GM21529 (cell line): ENCODE measurements at regions not wholly inside any gene's neighbourhood (a gene's known extent, or its start where the extent isn't known, plus 50 kb on each side); places are given as distances from the start of the nearest gene placed in this dataset.

Experiments used
- ATAC-seq: cut with Tn5 transposase; IDR thresholded peaks from one replicate; pipeline ENCODE4 v1.9.1; 2021; ENCODE audit not compliant: unreplicated experiment

DNA sequence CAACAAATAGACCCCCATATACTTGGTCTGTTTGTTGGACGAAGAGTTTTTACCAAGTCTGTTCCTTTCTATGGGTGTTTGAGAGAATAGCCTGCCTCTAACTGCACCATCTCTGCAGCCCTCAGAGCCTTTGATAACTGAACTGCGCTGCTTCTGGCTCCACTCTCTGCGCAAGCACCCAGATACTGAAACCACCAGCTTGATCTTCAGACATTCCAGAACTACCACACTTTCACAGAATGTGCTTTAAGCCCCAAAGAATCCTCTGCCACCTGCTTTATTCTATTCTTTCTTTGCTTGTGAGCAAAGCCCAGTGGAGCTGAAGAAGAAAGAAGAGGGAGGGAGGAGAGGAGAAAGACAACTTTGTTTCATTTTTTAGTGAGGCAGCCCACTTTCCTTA is 380.7 kb downstream of the BCL11A start:
- no peak for ATAC-seq

DNA sequence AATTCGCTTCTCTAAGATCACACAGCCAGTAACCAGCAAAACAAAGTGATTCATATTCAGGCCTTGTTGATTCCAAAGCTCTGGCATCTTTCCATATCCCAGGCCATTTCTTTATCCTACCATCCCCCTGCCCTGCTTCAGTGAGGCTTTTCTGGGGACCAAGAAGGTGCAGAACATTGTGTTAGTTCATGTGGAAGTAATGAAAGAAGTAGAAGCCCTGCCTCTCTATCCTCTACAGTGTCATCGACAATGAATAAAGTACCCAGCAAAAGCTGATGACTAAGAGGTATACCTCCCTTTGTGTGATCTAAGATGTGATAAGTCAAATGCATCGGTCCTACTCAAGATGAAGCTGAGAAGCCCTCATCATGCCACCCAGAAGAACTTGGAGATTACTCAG is 383.2 kb downstream of the BCL11A start:
- no peak for ATAC-seq

DNA sequence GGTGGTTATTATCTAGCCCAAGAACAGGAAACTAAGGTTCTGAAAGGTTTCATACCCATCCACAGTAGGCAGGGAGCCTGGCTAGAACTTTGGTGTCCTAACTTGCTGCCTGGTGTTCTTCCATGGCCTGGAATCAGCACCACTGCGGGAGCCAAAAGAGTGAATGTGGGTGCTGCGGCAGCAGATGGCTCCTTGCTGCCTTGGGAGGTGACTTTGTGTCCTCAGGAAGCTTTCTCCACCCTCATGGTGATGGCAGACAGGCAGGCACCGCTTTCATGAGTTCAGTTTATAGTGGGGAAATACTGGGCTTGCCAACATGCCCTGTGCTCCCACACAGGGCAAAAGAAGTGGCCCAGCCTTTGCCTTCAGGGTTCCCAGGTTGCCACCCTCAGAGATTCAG is 385.2 kb downstream of the BCL11A start:
- ATAC-seq: no peak

DNA sequence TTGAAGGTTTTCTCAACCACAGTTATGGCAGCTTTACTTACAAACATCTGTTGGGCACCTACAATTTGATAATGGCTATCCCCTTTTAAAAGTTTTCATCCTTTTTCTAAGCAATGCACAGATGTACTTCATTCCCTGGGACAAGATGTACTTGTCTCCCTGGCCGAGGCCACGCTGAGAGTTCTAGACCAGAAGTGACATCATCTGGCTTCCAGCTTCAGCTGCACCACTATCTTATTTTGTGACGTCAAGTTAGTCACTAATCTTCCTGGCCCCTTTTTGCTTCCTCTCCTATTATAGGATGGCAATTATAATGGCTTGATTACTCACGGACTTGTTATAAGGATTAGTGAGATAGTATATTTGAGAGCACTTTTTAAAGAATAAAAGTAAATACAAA is 386.4 kb downstream of the BCL11A start:
- ATAC-seq: no peak

DNA sequence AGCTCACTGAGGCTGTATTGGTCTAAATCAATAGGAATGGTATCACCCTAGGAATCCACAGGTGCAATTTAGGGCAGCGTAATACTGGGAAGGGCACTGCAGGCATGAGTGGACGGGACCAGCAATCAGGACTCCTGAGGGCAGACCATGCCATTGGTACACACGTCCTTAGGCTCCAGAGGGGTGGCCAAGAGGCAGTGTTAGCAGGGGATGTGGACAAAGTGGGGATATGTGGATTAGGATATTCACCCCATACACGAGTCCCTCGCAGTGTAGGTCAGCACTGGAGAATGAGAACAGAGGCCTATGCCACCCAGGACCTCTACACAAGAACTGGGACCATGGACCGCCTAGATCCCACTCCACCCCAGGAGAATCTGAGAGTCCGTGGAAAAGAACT is 389.8 kb downstream of the BCL11A start:
- ATAC-seq: no peak

DNA sequence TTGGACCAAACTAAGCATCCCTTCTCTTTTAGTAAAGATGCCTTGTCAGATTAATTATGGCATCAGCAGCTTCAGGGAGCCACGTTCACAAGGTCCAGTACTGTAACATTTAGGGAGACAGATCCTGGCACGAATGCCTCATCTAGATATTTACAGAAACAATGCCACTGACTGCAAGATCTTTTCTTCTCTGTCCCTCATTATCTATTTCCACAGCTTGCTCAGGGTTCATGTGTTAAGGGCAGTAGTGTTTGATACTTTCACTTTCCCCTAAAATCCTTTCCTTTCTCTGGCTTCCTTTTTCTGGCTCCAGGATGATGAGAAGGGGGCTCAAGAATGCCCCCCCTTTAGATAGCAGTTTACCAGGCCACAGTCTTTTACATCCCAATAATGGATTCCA is 393.9 kb downstream of the BCL11A start:
- no peak for ATAC-seq

DNA sequence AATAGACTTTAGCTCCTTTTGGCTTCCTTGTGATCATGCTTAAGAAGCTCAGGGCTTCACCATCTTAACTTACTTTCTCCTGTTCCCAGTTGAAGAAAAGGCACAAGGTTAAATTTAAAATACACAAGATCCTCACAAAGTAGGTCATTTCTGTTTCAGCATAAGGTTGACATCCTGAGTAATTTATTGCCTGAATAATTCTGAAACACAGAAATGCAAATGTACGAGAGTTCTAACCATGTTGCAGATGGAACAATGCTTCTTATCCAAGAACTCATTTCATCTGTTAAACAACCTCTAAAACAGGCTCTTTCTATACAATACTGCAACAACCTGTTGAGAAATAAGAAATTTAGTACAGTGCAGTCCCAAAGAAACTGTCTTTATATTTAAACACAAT is 395.2 kb downstream of the BCL11A start:
- peak; percentile 82 for ATAC-seq

DNA sequence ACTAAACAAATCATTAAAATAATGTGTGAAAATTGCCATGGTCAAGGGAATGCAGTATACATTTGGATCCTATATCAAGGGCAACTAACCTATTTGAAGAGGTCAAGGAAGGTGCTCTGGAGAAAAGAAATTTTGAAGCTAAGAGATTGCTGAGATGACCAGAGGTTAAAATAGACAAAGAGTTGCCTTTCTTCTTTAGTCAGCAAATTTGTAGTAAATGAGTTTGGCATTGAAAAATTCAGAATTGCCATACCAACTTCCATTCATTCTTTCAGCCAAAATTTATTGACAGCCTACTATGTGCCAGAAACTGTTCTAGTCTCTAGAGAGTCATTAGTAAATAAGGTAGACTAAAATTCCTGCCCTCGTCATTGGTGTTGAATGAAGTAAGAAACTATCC is 396.2 kb downstream of the BCL11A start:
- ATAC-seq: no peak

DNA sequence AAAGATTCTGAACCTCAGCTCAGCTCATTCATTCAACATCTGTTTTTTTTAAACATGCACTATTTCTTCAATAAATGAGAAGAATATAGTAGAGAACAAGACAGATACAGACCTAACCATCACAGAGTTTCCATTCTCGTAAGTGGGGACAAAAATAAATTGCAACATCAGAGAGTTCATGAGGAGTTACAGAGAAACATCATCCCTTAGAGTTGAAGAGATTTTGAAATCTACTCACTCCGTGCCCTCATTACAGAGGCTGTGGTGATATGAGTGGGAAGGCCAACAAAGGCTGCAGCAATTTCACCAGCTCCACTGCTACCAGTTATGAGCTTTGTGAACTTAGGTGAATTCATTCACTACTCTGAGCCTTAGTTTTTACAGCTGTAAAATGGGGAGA is 399.3 kb downstream of the BCL11A start:
- ATAC-seq: no peak

DNA sequence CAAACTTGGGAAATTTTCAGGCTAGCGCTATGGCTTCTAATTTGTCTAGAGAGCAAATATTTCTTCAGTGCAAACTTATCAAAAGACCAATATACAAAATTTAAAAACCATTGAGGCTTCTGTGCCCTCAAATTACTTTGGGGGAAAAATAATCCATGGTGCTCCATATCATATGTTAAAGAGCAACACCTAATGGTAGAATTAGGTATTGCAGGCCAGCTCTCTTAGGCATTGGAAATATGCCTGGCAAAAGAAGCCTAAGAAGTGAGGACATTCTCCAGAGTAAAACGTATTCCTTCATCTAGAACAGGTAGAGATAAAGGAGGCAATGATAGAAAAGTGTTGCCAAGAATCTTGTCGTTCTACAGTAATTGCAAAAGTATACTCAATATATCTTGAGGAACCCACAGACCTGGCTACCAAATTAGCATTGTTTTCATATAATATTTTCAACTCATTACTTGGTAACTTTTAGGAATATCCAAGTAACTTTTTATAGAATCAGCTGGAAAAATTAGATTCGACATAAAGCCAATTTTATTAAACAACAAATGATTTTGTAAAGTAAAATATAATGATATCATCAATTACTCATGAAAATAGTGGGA is 401.1 kb downstream of the BCL11A start:
- ATAC-seq: no peak

DNA sequence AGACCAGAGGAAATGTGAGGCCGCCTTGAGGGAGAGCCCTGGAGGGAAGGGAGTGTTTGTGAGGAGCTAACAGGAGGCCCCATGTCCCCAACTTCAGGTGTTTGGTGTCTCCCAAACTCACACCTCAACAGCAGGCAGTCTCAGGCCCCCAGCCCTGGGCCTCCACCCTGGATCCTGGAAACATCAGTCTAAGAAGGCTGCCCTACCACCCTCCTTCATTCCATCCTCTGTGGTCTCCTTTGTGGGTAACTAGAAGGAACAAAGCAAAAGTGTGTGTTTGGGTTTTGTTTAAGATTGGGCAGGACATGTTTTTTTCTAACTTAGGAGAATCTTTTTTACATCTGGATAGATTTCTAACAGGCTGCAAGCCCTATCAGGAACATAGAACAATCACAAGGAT is 404.3 kb downstream of the BCL11A start:
- peak; percentile 19 for ATAC-seq

DNA sequence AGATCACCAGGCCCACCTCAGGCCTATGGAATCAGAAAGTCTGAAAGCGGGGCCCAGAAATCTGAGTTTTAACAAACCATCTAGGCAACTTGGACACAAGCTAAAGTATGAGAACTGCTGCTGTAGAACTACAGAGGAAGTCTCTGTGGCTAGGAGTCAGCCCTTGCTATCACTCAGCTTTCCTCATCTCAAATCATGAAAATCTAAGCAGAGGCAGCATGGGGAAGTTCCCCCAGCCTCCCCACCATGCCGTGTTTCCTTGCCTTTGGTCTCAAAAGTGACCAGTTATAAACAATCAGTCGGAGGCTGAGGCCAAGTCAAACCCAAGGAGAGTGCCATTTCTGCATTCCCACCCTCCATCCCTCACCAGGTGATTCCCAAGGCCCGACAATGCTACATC is 404.7 kb downstream of the BCL11A start:
- ATAC-seq: peak; percentile 74

DNA sequence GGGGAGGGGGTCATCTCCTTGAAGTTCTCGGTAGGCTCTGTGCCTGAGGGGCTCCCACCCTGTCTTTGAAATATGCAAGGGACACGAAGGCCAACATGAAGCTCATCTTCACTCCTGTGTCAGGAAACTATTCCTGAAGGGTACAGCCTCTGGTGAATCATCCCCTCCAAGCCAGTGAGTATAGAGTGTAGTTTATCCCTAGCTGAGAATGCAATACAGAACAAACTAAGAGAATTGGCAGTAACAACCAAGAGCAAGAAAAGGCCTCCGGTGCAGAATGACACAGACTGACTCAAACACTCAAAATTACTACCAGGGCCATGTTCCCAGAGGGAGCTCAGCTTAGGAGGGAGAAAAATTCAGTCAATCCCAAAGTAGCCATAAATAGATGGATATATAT is 413.3 kb downstream of the BCL11A start:
- ATAC-seq: no peak

DNA sequence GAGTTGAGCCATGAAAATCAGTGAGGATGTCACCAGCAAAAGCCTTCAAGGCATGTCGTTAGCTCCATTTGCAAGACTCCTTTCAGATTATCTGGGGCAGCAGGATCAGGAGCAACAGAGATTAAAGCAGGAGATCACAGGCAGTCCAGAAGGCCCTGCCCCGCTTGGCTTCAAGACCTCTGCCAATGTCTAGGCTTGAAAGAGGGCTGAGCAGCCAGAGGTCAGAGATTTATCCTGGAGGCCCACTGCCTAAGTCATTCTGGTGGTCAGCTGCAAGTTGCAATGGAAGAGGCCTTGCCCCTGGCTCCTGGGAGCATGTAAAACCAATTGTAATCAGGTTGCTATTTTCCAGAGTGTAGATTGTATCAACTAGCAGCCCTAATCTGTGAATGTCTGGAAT is 416.5 kb downstream of the BCL11A start:
- ATAC-seq: no peak

DNA sequence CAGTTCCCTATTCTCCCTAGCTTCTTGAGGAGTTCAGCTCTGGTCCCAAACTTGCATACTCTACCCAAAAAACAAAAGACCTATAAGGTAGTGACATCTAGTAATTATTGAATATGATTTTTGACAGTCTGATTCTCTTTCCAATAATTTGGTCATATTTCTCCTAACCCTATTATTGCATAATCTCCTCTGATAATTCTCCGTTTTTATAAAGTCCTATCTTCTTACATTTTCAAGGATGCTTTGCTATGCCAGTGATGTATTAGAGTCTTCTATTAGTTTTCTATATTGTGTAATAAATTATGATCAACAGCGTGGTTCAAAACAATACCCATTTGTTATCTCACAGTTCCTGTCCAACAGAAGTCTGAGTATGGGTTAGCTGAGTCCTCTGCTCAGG is 426.3 kb downstream of the BCL11A start:
- ATAC-seq: no peak

DNA sequence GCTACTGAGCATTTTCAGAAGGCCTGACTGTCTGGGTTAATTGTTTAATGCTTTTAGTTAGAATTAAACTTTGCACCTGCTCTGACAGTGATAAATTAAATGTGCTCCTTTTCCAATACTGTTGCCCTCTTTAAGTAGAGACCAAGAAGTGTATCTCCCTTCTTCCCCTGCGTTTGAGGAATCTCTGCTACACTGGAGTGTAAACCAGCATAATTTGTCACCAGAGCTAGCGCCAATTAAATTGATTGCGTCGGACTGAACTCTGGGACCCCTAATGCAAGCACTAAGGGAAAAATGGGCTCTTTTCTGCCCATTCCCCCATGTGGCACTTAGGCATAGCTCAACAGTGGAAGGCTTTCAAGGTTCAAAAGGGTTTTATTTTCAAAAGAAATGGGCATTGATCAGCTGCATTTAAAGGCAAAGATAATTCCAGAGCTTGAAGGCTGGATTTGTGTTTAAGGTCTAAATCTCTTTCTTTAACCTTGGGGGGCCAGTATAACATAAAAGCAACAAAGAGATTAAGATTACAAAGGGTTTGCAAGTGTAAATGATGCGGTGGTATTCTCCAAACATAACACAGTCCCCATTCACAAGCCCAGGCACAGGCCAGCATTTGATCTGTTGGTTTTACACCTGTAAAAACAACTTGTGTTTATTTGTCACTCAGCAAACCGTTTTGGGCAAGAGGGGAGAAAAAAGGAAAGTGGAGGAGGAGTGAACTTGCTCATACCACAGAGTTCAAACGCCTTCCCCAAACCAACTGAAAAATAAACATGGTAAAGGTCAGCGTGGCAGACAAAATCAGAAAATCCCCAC is 427.6 kb downstream of the BCL11A start:
- ATAC-seq: no peak

DNA sequence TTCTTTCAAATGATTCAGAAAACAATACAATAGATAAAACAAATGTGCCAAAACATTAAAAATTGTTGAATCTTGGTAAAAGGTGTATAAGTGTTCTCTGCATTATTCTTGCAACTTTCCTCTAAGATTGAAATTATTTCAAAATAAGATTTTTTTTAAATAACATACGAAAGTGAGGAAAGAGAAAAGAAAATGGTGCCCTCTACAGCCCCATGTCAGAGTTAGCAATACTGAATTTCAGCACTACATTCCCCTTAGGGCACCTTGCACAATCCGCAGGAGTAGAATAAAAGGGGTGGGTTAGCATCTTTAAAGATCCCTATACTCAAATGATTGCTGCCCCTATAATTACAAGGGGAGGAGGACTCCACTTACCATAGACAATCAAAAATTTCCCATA is 433.7 kb downstream of the BCL11A start:
- ATAC-seq: no peak

DNA sequence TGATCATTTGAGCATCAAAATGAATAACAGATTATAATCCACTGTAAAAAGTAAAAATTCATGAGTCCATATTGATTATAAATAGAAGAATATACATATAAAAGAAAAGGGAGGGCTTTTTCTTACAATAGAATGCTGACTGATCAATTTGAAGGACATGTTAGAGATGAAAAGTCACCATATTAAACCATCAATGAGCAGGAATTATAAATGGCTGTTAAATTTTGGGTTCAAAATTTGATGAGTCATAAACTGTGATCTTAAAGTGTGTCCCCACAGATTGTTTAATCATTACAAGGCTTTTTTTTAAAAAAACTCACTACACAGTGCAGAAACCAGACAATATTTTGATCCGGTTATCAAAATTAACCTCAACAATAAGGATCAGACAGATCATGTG is 434.5 kb downstream of the BCL11A start:
- no peak for ATAC-seq

DNA sequence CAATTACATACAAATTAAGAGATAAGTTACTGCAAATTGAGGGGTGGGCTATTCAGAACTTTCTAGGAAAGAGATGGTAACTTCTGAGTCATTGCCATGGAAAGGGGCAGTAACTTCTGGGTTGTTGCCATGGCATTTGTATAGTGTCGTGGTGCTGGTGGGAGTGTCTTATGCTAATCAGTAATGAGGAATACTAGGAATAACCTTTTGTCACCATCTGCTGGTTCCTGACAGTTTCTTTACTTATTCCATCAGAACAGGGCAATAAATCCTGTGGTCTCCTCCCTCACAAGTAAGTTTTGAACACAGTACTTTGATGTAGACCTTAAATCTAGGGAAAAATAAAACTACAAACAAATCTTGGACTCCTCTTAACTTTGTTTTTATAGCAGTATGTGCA is 435.4 kb downstream of the BCL11A start:
- ATAC-seq: no peak

DNA sequence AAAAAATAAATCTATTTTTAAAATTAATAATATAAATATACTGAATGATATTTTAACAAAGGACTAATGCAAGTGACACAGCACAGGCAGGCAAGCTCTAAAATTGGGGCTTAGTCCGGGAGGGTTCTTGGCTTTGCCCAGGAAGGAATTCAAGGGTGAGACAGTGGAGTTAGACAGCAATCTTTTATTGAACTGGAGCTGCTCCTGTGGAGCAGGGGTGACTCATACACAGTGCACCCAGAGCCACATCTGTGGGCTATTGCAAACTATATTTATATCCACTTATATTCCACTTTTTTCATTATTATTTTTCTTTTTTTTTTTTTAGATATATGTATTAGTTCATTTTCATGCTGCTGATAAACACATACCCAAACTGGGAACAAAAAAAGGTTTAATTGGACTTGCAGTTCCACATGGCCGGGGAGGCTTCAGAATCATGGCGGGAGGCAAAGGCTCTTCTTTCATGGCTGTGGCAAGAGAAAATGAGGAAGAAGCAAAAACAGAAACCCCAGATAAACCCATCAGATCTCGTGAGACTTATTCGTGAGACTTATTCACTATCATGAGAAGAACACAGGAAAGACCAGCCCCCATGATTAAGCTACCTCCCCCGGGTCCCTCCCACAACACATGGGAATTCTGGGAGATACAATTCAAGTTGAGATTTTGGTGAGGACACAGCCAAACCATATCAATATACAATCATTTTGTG is 437.1 kb downstream of the BCL11A start:
- no peak for ATAC-seq

DNA sequence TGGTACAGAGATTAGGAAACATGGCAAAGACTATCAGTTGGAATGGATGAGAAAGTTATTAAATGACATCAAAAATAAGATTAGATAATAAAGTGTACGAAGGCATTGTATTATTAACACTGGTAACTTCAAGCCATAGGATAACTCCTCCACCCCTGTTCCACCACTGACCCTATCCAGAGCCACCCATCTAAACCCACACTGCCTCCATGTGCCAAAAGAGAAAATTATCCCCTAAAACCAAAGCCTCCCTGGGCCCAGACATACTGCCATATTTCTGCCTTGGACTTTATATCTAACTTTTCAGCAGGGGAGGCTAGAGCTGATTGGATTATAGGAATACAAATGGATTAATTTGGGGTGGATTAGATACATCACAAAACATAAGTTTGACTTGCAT is 443.7 kb downstream of the BCL11A start:
- ATAC-seq: no peak

DNA sequence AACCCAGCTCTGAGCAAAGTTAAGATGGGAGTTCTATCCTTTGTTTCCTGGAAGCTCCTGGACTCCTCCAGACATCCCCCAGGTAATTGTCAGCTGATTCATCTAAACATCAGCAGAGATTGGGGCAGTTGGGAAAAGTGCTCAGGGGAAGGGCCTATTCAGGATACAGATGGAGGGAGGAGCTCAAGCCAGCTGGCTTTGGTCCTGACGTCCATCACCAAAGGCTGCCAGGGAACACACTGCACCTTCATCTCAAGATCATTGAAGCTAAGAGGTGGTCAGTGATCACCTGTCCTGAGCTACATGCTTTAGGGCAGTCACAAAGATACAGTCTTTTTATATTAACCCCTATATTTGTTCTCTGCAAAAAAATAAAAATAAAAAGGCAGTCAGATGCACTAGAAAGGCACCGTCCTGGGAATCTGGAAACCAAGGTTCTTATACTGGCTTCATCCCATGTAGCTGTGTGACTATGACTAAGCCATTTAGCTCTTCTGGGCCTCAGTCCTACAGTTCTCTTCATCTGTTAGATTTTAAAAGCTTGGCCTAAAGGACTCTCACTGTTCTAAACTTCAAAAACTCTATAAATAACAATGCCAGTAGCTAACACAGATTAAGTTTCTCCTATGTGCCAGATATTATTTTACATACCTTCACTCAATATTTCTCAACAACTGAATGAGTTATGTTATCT is 446.5 kb downstream of the BCL11A start:
- no peak for ATAC-seq
